ENCODE measurements at regions not wholly inside any gene's neighbourhood (a gene's known extent, or its start where the extent isn't known, plus 50 kb on each side); places are given as distances from the start of the nearest gene placed in this dataset.

DNA sequence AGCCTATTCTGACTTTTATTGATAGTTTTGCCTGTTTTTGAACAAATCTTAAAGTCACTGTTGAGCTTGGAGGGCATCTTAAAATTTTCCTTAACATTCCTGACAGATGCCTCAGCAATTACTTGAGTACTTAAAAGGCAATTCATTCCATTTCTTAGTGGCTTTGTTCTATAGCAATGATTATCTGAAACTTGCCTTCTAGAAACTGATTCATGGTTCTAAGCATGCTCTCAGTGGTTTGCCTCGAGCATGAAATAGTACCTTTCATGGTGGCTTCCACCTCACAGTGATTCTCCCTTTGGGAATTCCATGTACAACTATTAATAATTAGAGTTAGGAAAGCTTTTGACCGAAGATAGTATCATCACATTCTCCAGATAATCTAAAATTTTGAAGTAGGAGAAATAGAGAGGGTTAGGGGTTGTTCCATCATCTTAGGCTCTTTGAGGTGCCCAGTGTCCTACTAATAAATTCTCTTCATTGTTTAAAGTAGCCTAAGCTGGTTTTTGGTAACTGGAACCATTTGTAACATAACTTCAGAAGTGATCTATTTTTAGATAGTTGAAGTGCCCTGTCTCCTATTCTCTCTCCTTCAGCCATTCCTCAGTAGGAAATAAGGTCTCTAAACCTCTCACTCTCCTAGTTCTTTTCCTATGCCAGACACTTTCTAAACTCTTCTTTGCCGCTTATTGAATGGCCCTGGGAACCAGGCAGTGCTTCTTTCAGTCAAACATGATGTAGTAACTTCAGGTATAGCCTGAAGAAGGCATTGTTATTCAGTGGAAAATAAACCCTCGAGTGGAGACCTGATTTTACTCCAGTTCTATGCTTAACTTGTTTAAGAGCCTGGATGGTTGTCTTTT is 156.1 kb downstream of the HAUS1 start:
- ATAC-seq = peak; percentile 92
- TF ChIP-seq PPARA (CRISPR knock-in tag; IDR thresholded peaks at IDR 0.05; ENCODE audit: borderline replicate concordance) (no peak), ISL1 (CRISPR knock-in tag; IDR thresholded peaks at IDR 0.05) (peak; percentile 86), SNAI2 (CRISPR knock-in tag; IDR thresholded peaks at IDR 0.05) (no peak), ZFP30 (CRISPR knock-in tag; IDR thresholded peaks at IDR 0.05) (no peak), ZC3H10 (CRISPR knock-in tag; IDR thresholded peaks at IDR 0.05) (0 out of 2 replicates have a peak, but pooled peaks have one; percentile 26)
- TF ChIP-seq, protein P1, sequence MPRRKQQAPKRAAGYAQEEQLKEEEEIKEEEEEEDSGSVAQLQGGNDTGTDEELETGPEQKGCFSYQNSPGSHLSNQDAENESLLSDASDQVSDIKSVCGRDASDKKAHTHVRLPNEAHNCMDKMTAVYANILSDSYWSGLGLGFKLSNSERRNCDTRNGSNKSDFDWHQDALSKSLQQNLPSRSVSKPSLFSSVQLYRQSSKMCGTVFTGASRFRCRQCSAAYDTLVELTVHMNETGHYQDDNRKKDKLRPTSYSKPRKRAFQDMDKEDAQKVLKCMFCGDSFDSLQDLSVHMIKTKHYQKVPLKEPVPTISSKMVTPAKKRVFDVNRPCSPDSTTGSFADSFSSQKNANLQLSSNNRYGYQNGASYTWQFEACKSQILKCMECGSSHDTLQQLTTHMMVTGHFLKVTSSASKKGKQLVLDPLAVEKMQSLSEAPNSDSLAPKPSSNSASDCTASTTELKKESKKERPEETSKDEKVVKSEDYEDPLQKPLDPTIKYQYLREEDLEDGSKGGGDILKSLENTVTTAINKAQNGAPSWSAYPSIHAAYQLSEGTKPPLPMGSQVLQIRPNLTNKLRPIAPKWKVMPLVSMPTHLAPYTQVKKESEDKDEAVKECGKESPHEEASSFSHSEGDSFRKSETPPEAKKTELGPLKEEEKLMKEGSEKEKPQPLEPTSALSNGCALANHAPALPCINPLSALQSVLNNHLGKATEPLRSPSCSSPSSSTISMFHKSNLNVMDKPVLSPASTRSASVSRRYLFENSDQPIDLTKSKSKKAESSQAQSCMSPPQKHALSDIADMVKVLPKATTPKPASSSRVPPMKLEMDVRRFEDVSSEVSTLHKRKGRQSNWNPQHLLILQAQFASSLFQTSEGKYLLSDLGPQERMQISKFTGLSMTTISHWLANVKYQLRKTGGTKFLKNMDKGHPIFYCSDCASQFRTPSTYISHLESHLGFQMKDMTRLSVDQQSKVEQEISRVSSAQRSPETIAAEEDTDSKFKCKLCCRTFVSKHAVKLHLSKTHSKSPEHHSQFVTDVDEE (CRISPR knock-in tag; IDR thresholded peaks at IDR 0.05) = no peak
- TF ChIP-seq, protein P2, sequence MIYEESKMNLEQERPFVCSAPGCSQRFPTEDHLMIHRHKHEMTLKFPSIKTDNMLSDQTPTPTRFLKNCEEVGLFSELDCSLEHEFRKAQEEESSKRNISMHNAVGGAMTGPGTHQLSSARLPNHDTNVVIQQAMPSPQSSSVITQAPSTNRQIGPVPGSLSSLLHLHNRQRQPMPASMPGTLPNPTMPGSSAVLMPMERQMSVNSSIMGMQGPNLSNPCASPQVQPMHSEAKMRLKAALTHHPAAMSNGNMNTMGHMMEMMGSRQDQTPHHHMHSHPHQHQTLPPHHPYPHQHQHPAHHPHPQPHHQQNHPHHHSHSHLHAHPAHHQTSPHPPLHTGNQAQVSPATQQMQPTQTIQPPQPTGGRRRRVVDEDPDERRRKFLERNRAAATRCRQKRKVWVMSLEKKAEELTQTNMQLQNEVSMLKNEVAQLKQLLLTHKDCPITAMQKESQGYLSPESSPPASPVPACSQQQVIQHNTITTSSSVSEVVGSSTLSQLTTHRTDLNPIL (CRISPR knock-in tag; IDR thresholded peaks at IDR 0.05; ENCODE audit: low read depth) = no peak
- TF ChIP-seq, protein P3, sequence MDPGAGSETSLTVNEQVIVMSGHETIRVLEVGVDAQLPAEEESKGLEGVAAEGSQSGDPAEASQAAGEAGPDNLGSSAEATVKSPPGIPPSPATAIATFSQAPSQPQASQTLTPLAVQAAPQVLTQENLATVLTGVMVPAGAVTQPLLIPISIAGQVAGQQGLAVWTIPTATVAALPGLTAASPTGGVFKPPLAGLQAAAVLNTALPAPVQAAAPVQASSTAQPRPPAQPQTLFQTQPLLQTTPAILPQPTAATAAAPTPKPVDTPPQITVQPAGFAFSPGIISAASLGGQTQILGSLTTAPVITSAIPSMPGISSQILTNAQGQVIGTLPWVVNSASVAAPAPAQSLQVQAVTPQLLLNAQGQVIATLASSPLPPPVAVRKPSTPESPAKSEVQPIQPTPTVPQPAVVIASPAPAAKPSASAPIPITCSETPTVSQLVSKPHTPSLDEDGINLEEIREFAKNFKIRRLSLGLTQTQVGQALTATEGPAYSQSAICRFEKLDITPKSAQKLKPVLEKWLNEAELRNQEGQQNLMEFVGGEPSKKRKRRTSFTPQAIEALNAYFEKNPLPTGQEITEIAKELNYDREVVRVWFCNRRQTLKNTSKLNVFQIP (CRISPR knock-in tag; IDR thresholded peaks at IDR 0.05; ENCODE audit: borderline replicate concordance, low read depth) = no peak
- TF ChIP-seq, protein P4, sequence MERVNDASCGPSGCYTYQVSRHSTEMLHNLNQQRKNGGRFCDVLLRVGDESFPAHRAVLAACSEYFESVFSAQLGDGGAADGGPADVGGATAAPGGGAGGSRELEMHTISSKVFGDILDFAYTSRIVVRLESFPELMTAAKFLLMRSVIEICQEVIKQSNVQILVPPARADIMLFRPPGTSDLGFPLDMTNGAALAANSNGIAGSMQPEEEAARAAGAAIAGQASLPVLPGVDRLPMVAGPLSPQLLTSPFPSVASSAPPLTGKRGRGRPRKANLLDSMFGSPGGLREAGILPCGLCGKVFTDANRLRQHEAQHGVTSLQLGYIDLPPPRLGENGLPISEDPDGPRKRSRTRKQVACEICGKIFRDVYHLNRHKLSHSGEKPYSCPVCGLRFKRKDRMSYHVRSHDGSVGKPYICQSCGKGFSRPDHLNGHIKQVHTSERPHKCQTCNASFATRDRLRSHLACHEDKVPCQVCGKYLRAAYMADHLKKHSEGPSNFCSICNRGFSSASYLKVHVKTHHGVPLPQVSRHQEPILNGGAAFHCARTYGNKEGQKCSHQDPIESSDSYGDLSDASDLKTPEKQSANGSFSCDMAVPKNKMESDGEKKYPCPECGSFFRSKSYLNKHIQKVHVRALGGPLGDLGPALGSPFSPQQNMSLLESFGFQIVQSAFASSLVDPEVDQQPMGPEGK (CRISPR knock-in tag; IDR thresholded peaks at IDR 0.05; ENCODE audit: borderline replicate concordance) = no peak

DNA sequence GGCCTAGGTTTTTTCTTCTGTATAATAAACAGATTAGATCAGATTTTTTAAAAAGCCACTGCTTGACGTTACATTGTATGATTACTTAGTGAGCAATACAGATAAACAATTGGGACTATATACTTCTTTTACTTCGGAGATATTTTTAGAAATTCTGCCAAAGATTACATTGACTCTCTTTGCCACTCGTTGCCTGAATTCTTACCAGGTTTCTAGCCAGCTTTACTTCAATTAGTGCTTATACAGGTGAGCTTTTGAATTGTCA is 156.6 kb downstream of the HAUS1 start:
- no peak for TF ChIP-seq TOX (CRISPR knock-in tag; IDR thresholded peaks at IDR 0.05; ENCODE audit: borderline replicate concordance)
- no peak for TF ChIP-seq TCF4 (CRISPR knock-in tag; IDR thresholded peaks at IDR 0.05; ENCODE audit: borderline replicate concordance)
- no peak for TF ChIP-seq PPARA (CRISPR knock-in tag; IDR thresholded peaks at IDR 0.05; ENCODE audit: borderline replicate concordance)
- ATAC-seq = no peak

DNA sequence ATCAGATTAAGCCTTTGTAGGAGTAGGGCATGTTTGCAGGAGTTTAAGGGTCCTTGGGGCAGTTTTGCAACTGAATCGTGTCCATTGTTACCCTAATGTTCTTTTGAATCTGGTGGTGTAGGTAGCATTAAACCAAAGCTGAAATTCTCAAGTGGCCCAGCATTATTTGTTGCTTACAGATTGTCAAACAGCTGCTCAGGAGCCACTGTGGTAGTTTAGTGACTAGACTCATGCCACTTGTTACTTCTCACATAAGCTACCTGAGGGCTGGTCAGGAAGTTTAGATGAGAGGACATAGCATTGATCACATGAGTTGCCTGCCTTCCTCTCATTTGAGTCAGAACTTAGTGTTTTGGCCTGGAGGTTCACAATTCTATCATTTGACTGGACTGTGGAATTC is 157.6 kb downstream of the HAUS1 start:
- ATAC-seq = no peak
- TF ChIP-seq, protein P1 (CRISPR knock-in tag; IDR thresholded peaks at IDR 0.05) = no peak
- no peak for TF ChIP-seq ZNF70 (CRISPR knock-in tag; IDR thresholded peaks at IDR 0.05)
- no peak for TF ChIP-seq GLIS3 (CRISPR knock-in tag; IDR thresholded peaks at IDR 0.05)
- TF ChIP-seq OSR1 (CRISPR knock-in tag; IDR thresholded peaks at IDR 0.05) = no peak
- no peak for TF ChIP-seq RARB (CRISPR knock-in tag; IDR thresholded peaks at IDR 0.05)
- TF ChIP-seq SNAI2 (CRISPR knock-in tag; IDR thresholded peaks at IDR 0.05) = no peak
- no peak for TF ChIP-seq ISL1 (CRISPR knock-in tag; IDR thresholded peaks at IDR 0.05)
- TF ChIP-seq ZNF8 (CRISPR knock-in tag; IDR thresholded peaks at IDR 0.05) = no peak
- no peak for TF ChIP-seq PPARA (CRISPR knock-in tag; IDR thresholded peaks at IDR 0.05; ENCODE audit: borderline replicate concordance)
- no peak for TF ChIP-seq BACH2 (CRISPR knock-in tag; IDR thresholded peaks at IDR 0.05; ENCODE audit: borderline replicate concordance)
- no peak for TF ChIP-seq ZC3H10 (CRISPR knock-in tag; IDR thresholded peaks at IDR 0.05)
- no peak for TF ChIP-seq ESRRG (CRISPR knock-in tag; IDR thresholded peaks at IDR 0.05)

Data from SK-N-SH treated with all-trans-retinoic acid at 6 μM for 48 hours (cell line).